HG03097 (cell line): ENCODE measurements at regions not wholly inside any gene's neighbourhood (a gene's known extent, or its start where the extent isn't known, plus 50 kb on each side); places are given as distances from the start of the nearest gene placed in this dataset.

Experiments used
- ATAC-seq: cut with Tn5 transposase; IDR thresholded peaks from one replicate; pipeline ENCODE4 v1.9.1; 2021; ENCODE audit not compliant: unreplicated experiment, low FRiP score

DNA sequence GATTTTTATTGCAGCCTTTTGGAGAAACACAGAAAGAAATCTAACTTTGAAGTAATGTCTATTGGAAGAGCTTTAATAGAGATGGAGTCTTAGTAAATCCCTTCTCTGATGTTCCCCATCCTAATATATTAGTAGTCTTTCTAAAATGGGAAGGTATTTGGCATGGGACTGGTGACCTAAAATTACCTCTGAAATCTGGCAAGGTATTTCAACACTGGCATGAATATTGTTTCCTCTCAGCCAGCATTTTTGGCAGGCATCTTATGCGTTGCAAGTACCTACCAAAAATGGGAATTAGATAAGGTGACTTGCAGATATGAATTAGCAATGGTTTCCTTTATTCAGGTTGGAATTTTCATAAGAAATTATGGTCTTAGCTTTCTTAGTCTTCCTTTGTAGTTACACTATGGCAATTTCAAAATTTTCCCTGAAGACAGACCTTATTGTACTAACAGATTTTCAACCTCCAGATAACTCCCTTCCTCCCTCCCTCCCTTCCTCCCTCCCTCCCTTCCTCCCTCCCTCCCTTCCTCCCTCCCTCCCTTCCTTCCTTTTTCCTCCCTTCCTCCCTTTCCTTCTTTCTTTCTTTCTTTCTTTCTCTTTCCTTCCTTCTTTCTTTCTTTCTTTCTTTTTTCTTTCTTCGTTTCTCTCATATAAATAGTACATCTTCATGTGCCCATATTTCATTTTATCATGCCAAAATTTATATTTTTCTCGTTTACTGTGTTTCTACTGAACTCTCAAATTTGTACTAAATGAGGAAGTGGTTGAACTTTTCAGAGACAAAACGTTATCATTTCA, 168.2 kb upstream of the KCNMB2 start:
- ATAC-seq = no peak

- ATAC-seq = no peak
Measured at GRCh38 chr3:178369006-178369405, 167.2 kb upstream of the KCNMB2 start.

DNA sequence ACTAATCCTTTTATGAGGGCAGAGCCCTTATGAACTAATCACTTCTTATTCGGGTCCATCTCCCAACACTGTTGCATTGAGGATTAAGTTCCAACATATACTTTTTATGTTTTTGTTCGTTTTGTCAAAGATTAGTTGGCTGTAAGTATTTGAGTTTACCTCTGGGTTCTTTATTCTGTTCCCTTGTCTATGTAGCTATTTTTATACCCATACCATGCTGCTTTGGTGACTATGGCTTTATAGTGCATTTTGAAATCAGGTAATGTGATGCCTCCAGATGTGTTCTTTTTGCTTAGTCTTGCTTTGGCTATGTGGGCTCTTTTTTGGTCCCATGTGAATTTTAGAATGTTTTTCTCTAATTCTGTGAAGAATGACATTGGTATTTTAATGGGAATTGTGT, 166.4 kb upstream of the KCNMB2 start:
- no peak for ATAC-seq

DNA sequence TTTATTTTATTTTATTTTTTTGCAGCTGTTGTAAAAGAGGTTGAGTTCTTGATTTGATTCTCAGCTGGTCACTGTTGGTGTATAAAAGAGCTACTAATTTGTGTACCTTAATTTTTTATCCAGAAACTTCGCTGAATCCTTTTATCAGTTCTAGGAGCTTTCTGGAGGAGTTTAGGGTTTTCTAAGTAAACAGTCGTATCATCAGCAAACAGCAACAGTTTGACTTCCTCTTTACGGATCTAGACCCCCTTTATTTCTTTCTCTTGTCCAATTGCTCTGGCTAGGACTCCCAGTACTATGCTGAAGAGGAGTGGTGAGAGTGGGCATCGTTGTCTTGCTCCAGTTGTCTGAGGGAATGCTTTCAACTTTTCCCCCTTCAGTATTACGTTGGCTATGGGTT, 165.8 kb upstream of the KCNMB2 start:
- ATAC-seq = no peak

GRCh38 chr3:178381555-178381954, 154.7 kb upstream of the KCNMB2 start:
- no peak for ATAC-seq

DNA sequence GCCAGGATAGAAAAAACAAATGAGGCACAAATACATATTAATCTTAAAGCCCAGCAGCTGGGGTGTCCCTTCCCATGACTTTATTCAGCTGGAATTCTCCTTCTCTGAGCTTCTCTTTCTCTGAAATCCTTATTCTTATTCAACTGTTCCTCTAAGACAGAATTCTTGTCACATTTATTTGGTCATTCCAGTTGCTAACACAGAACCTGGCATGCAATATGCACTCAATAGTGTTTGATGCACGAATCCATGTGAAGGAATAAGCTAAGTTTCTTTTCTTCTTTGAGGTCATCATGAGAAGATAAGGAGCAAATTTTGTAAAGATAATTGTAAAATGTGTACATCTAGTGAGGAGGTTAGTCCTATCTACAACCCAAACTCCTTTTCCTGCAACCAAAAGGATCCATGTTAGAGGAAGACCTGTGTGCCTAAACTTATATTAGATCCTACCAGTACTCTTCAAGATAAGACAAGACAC, 154.2 kb upstream of the KCNMB2 start:
- ATAC-seq = no peak

DNA sequence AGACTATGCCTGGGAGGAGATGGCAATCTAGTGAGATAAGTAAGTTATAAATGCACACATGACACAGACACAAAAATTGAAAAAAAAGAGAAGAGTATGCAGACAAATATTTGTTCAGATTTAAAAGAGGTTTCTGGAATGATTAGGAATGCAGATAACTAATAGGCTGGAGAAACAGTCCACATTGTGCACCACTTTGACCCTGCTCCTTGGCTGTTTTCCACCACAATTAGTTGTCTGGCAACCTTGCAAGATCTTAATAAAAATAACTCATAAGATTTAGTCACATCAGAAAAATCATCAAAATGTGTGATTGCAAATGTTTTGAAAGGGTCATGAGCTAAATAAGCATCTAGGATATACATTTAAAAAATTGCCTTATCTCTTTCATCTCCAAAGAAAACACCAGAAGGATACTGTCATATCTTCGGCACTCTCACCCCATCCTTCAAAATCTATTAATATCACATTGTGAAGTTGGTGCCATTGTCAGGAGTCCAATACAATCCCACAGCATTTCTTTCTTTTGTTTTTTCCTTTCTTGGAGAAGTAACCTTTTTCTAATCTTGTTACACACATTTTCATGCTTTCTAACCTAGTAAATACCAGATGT, 153.7 kb upstream of the KCNMB2 start:
- no peak for ATAC-seq

DNA sequence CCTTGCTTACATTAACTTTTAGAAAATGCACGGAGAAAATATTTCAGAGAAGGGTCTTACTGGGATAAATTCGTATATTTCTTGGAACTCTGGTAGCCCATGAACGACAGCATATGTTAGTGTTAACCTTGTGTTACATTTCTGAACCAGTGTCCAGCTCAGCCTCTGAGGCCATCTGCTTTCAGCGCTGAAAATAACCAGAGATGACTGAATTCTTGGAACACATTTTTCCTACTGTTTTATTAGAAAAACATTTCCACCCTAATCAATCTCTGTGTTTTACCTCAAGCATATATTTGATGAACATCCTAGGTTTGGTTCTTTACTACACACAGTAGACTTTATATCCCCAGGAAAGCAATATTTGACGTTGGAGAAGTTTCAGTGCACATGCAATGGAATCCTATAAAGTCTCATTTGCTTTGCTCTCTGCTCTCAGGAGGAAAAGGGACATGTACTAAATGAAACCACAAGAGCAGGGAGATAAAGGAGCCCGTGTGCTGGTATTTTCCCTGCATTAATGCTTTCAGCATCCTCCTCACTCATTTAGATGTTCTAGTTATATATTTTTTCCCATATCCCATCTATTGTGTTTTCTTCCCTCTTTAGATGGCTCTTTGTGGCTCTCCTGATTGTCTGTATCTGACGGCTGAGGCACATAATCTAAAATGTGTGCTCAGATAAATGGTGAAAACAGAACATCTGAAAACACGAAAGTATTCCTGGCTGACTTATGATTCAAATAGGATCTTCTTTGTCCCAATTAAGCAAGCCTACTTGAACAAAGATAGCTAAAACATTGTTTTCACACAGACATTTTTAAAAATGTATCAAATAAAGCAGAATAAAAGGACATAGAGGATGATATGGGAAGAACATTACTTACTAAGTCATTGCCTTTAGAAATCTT, 151.7 kb upstream of the KCNMB2 start:
- ATAC-seq = no peak

- no peak for ATAC-seq
Measured at GRCh38 chr3:178385280-178385952, 150.8 kb upstream of the KCNMB2 start.

- no peak for ATAC-seq
Measured at GRCh38 chr3:178386401-178386800, 149.8 kb upstream of the KCNMB2 start.

- ATAC-seq = no peak
Measured at GRCh38 chr3:178386880-178387279, 149.4 kb upstream of the KCNMB2 start.

GRCh38 chr3:178388473-178388872, 147.8 kb upstream of the KCNMB2 start:
- no peak for ATAC-seq

DNA sequence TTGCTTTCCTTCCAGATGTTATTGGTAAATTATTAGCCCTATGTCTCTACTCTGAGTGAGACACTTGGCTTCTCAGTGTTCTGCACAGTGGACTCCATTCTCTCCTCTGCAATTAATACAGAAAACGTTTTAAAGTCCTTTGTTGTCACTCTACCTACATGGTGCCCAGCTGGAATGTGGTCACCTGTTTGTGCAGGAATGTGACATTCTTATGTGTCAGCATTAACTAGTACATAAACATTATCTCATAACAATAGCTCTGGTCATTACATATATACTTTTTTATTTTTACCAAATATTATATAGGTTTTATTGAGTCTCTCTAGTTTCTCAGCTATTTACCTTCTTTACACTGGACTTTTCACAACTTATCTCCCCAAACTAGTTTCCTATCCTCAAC, 147.0 kb upstream of the KCNMB2 start:
- ATAC-seq = no peak

DNA sequence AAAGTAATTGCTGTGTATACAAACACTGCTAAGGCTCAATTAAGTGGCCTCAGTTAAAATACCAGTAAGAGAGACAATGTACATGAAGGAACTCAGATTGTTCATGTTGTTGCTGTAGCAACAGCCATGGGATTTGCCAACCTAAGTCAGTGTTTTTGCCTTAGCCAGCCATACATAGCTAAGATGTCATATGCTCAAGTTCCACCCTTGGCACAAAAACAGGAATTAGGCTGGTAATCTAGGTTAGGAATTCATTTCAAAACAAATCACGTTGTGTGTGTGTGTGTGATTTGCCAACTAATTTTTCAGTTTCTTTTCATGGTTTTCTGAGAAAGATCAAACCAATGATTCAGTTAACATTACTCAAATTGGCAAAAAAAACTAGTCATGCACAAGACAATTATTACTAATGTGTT, 143.7 kb upstream of the KCNMB2 start:
- no peak for ATAC-seq

- no peak for ATAC-seq
Measured at GRCh38 chr3:178393146-178393545, 143.1 kb upstream of the KCNMB2 start.

DNA sequence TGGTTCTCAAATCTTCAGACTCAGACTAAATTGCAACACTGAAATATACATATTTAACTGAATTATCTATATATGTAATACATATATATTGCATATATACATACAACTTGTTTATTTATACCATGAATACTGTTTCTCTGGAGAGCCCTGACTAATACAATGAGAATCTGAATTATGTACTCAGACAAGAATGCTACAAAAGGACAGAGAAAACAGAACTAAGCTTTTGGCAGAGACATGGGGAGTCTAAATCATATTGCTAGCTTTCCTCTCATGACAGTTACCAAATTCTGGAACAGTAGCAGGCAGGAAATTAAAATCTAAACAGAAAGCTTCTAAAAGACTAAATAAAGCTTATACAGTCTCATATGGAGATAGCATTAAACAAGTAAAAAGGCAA, 142.4 kb upstream of the KCNMB2 start:
- ATAC-seq = no peak

DNA sequence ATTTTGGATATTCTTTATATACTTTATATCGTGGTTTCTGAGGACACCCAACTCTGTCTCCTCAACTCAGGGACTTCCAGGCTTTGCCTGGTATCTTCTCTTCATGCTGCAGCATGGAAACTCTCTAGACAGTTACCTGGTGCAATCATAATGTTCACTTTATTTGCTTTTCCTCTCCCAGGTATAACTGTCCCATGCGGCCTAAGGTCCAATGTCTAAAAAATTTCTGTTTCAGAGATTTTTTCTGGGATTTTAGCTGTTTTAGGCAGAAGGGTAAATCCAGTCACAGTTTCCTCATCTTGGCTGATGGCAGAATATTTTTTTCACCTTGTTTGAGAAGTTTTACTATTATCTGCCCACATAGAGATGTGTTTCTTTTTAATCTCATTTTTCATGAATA, 139.9 kb upstream of the KCNMB2 start:
- ATAC-seq = no peak

- ATAC-seq = no peak
Measured at GRCh38 chr3:178397202-178397601, 139.0 kb upstream of the KCNMB2 start.

DNA sequence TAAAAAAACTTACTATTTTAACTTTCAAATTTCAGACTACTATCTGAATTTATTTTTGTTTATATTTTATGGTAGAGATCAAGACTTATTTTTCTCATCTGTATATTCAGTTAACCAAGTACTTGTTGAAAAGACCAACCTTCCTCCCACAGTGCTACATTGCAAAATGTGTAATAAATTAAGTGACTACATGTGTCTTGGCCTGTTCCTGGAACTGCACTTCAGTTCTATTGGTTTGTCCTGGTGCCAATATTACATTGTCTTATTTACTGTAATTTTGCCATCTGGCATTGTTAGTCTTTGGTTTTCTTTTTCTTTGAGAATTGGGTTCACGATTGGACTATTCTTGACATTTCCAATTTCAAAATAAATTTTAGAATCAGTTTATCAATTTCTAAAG, 138.4 kb upstream of the KCNMB2 start:
- no peak for ATAC-seq

DNA sequence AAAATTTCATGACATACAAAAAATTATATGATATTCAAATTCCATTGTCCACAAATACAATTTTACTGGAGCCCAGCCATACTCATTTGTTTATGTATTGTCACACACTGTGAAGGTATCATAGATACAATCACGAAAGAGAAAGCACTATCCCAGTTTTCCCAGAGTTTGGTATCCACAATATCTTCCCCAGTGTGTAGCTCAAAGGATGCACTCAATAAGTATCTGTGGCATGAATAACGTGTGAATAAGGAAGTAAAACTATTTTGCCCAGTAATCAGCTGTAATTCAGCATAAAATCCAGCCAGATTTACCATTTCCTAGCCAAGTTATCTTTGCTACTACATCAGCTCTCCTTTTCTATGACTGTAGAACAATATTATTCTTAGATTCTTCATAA, 131.3 kb upstream of the KCNMB2 start:
- no peak for ATAC-seq

DNA sequence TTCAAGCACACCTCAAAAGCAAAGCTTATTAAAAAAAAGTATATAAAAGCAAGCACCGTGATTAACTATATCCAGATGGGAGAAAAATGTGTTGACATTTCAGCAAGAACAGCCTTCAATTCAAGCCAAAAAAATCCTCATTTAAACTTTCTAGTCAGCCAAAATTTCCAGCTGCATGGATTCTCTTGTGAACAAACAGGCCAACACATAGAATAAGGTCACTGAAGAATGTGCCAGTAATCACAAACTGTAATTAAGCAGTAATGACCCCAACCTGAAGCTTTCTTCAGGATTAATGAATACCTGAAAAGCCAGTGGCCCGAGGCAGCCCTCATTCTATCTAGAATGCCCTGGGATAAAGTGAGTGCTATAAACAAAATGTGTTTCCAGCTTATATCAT, 130.7 kb upstream of the KCNMB2 start:
- no peak for ATAC-seq
